Activated T-helper 17 cell treated with anti-CD3 and anti-CD28 coated beads, Interleukin-2, amount 50 U/mL, for 72 hours (primary cell): ENCODE measurements at regions not wholly inside any gene's neighbourhood (a gene's known extent, or its start where the extent isn't known, plus 50 kb on each side); places are given as distances from the start of the nearest gene placed in this dataset.

Experiments
- ATAC-seq: fragments of 150-1000 bp; cut with Tn5 transposase; replicated peaks from 2 replicates; pipeline ENCODE4 v1.10.0; 2021; ENCODE audit warnings: mild to moderate bottlenecking, moderate library complexity
- H3K27ac Mint-ChIP-seq: one replicate; pipeline ENCODE4 v1.8.0; 2022; ENCODE audit warnings: mixed read lengths
- H3K27me3 Mint-ChIP-seq: one replicate; pipeline ENCODE4 v1.8.0; 2022; ENCODE audit warnings: mixed read lengths
- H3K36me3 Mint-ChIP-seq: one replicate; pipeline ENCODE4 v1.8.0; 2022; ENCODE audit warnings: low read depth, mild to moderate bottlenecking, mixed read lengths
- H3K4me1 Mint-ChIP-seq: one replicate; pipeline ENCODE4 v1.8.0; 2022; ENCODE audit warnings: mixed read lengths
- H3K4me3 Mint-ChIP-seq: one replicate; pipeline ENCODE4 v1.8.0; 2022; ENCODE audit warnings: mild to moderate bottlenecking, mixed read lengths
- H3K9me3 Mint-ChIP-seq: one replicate; pipeline ENCODE4 v1.8.0; 2022; ENCODE audit warnings: mixed read lengths

DNA sequence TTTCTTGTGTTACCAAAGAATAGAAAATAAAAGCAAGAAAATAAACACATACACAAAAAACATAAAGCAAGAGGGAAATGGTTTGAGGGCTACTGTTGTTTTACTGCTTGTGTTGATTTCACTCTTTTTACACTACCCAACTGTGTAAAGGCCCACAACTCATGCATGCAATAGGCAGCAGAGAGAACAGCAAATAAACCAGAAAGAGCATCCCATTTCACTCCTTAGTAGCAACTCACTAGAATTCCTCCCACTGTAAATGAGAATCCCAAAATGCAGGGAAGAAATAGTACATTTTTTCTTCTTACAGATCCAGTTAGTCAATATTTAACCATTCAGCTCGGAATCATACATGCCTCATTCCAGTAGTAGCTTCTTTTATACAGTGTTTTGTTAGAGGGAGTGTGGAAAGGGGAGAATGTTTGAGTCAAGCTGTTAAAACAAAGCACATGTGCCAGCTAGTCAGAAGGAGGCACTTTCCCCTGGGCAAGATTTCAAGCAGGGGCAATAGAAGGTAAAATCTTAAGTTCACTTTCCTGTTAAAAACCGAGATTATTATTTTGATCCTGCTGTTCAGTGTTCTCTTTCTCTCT, 147.2 kb upstream of the FAM98A start:
- Mint-ChIP-seq H3K4me1 (no peaks in the 10 kb centered on the region), H3K27ac (no peak overlapping the region), H3K4me3 (no peak overlapping the region), H3K36me3 (no peaks in the 10 kb centered on the region), H3K27me3 (peaks cover 25% of the 10 kb centered on the region), H3K9me3 (peaks cover 5% of the 10 kb centered on the region)
- ATAC-seq, result no peak

DNA sequence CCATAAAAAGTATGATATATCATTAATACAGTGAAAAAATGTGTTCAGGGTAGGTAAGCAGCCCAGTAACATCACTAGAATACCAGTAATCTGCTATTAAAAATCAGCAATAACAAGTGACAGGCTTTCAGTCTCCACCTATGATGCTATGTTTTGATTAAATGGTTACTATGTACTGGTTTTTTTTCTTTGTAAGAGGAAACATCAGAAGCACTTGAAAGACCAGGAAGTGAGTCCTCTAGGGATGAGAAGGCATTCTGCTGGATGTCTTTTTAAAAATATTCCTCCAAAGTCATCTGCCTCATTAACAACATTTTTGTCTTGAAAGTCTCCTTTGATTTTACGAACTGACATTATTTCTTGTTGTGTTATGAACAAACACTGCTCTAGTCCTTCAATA, 136.0 kb upstream of the FAM98A start:
- no peaks in the 10 kb centered on the region for H3K4me1 Mint-ChIP-seq
- no peak overlapping the region for H3K4me3 Mint-ChIP-seq
- no peak for ATAC-seq
- no peaks in the 10 kb centered on the region for H3K9me3 Mint-ChIP-seq
- no peak overlapping the region for H3K27ac Mint-ChIP-seq
- no peaks in the 10 kb centered on the region for H3K27me3 Mint-ChIP-seq
- H3K36me3 Mint-ChIP-seq, result no peaks in the 10 kb centered on the region

DNA sequence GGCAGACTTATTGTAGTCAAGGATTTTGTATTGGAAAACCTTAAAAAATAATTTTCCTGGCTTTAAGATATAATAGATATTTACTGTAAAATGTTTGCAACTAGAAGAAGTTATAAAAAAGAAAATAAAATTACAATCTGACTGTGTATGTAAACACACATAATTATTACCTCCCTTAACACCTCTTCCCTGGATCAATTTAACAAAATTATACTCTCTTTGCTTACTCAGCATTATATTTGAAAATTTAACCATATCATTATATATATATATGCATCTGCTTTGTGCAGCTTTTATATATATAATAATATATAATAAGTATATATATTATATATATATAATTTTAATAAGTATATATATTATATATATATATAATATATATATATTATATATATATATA, 131.7 kb upstream of the FAM98A start:
- ATAC-seq, result no peak
- Mint-ChIP-seq H3K4me3 (no peak overlapping the region), H3K27ac (no peak overlapping the region), H3K9me3 (peaks cover 3% of the 10 kb centered on the region), H3K4me1 (no peaks in the 10 kb centered on the region), H3K36me3 (no peaks in the 10 kb centered on the region), H3K27me3 (peaks cover 3% of the 10 kb centered on the region)

DNA sequence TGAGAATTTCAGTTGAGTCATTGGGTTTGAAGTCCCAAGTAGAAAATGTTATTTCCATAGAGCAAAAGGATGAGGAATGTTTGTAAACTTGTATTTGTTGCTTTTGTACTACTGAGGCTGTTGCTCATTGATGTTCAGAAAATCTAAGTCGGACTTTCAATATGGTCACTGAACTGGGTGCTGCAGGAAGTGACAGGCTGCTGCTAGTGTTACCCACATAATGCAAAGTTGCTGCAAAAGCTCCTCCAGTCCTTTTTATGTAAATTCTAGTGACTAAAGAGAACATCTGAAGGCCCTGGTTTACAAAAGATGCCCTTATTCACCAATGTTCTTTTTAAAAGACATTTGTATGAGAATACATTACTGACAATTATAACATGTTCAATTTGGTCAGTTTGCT, 131.1 kb upstream of the FAM98A start:
- H3K27me3 Mint-ChIP-seq, result peaks cover 3% of the 10 kb centered on the region
- H3K9me3 Mint-ChIP-seq, result peaks cover 3% of the 10 kb centered on the region
- ATAC-seq, result no peak
- no peaks in the 10 kb centered on the region for H3K4me1 Mint-ChIP-seq
- H3K36me3 Mint-ChIP-seq, result no peaks in the 10 kb centered on the region
- no peak overlapping the region for H3K27ac Mint-ChIP-seq
- H3K4me3 Mint-ChIP-seq, result no peak overlapping the region

- H3K9me3 Mint-ChIP-seq, result peaks cover 3% of the 10 kb centered on the region
- H3K4me3 Mint-ChIP-seq, result no peak overlapping the region
- H3K27me3 Mint-ChIP-seq, result peaks cover 3% of the 10 kb centered on the region
- no peaks in the 10 kb centered on the region for H3K36me3 Mint-ChIP-seq
- no peaks in the 10 kb centered on the region for H3K4me1 Mint-ChIP-seq
- ATAC-seq, result peak; percentile 6
- no peak overlapping the region for H3K27ac Mint-ChIP-seq
Measured at GRCh38 chr2:33729353-33729752, 130.3 kb upstream of the FAM98A start.

- no peaks in the 10 kb centered on the region for H3K4me1 Mint-ChIP-seq
- no peak overlapping the region for H3K27ac Mint-ChIP-seq
- no peak for ATAC-seq
- H3K4me3 Mint-ChIP-seq, result no peak overlapping the region
- H3K9me3 Mint-ChIP-seq, result peaks cover 3% of the 10 kb centered on the region
- H3K36me3 Mint-ChIP-seq, result no peaks in the 10 kb centered on the region
- peaks cover 6% of the 10 kb centered on the region for H3K27me3 Mint-ChIP-seq
Measured at GRCh38 chr2:33728106-33728505, 129.0 kb upstream of the FAM98A start.

GRCh38 chr2:33727361-33728032, 128.4 kb upstream of the FAM98A start:
- Mint-ChIP-seq H3K4me3 (no peak overlapping the region), H3K4me1 (no peaks in the 10 kb centered on the region), H3K36me3 (no peaks in the 10 kb centered on the region), H3K27ac (no peak overlapping the region), H3K27me3 (peaks cover 7% of the 10 kb centered on the region), H3K9me3 (peaks cover 3% of the 10 kb centered on the region)
- ATAC-seq, result no peak

- H3K27me3 Mint-ChIP-seq, result peaks cover 7% of the 10 kb centered on the region
- H3K4me1 Mint-ChIP-seq, result no peaks in the 10 kb centered on the region
- no peak overlapping the region for H3K4me3 Mint-ChIP-seq
- no peak for ATAC-seq
- H3K9me3 Mint-ChIP-seq, result peaks cover 3% of the 10 kb centered on the region
- no peaks in the 10 kb centered on the region for H3K36me3 Mint-ChIP-seq
- no peak overlapping the region for H3K27ac Mint-ChIP-seq
Measured at GRCh38 chr2:33726415-33726814, 127.3 kb upstream of the FAM98A start.

DNA sequence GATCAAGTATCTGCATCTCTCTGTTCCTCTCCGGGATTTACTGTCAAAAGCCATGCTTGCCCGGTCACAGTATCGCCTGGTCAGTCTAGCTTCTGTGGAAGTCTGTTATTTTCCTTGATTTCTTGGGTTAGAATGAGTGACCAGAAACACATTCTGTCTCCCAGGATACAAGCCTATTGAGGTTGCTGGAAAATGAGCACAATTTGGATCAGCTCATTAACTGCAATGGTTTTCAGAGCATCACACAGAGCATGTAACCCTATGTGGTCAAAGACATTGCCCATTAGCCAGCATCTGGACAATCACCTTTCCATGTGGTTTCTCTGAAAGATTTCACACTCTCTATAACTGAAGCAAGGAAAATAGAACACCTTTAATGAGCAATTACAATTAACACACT, 124.2 kb upstream of the FAM98A start:
- H3K36me3 Mint-ChIP-seq, result no peaks in the 10 kb centered on the region
- H3K4me3 Mint-ChIP-seq, result no peak overlapping the region
- H3K9me3 Mint-ChIP-seq, result peaks cover 3% of the 10 kb centered on the region
- H3K4me1 Mint-ChIP-seq, result no peaks in the 10 kb centered on the region
- no peak overlapping the region for H3K27ac Mint-ChIP-seq
- H3K27me3 Mint-ChIP-seq, result peaks cover 10% of the 10 kb centered on the region
- no peak for ATAC-seq

DNA sequence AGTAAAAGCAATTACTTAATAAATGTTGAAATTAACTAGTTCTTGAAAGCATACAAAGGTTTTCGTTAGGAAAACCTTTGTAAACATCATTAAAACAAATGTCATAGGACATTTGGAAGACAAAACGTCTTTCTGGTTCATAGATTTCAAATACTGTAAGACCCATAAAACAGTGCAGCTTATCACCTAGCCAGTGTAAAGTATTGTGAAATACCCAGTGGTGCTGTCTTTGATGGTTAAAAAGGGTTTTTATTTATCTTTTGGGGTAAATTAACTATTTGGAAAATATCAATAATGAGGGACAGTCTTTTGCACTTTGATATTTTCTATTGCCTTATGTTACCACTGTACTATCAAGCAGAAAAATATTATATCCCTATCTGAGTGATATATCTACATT, 120.0 kb upstream of the FAM98A start:
- H3K4me3 Mint-ChIP-seq, result no peak overlapping the region
- H3K27me3 Mint-ChIP-seq, result peaks cover 19% of the 10 kb centered on the region
- H3K4me1 Mint-ChIP-seq, result no peaks in the 10 kb centered on the region
- no peaks in the 10 kb centered on the region for H3K9me3 Mint-ChIP-seq
- no peak overlapping the region for H3K27ac Mint-ChIP-seq
- no peak for ATAC-seq
- no peaks in the 10 kb centered on the region for H3K36me3 Mint-ChIP-seq

- no peak overlapping the region for H3K27ac Mint-ChIP-seq
- H3K9me3 Mint-ChIP-seq, result no peaks in the 10 kb centered on the region
- no peak overlapping the region for H3K4me3 Mint-ChIP-seq
- H3K4me1 Mint-ChIP-seq, result no peaks in the 10 kb centered on the region
- no peak for ATAC-seq
- peaks cover 8% of the 10 kb centered on the region for H3K27me3 Mint-ChIP-seq
- H3K36me3 Mint-ChIP-seq, result no peaks in the 10 kb centered on the region
Measured at GRCh38 chr2:33712674-33713073, 113.6 kb upstream of the FAM98A start.

DNA sequence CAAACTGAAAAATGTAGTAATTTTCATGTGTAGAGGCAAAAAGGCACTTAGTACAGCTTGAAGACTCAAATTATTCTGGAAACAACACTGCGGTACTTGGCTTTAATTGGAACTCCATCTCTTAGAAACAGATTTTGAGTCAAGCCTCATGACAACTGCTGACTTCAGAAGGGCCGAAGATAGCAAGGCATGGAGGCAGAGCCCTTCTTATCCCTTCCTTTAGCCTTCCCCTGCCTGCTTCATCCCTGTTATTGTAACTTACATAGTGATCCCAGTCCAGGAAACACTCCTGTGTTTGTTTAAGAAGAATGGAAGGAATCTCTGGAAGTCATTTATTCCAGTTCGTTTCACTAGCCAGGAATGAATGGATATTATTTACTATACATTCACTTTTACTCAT, 110.9 kb upstream of the FAM98A start:
- ATAC-seq, result no peak
- Mint-ChIP-seq H3K27ac (no peak overlapping the region), H3K36me3 (no peaks in the 10 kb centered on the region), H3K27me3 (no peaks in the 10 kb centered on the region), H3K4me3 (no peak overlapping the region), H3K9me3 (no peaks in the 10 kb centered on the region), H3K4me1 (no peaks in the 10 kb centered on the region)

GRCh38 chr2:33707312-33707711, 108.2 kb upstream of the FAM98A start:
- Mint-ChIP-seq H3K27ac (no peak overlapping the region), H3K36me3 (no peaks in the 10 kb centered on the region), H3K27me3 (no peaks in the 10 kb centered on the region), H3K9me3 (no peaks in the 10 kb centered on the region), H3K4me3 (no peak overlapping the region), H3K4me1 (no peaks in the 10 kb centered on the region)
- ATAC-seq, result no peak

- no peak overlapping the region for H3K27ac Mint-ChIP-seq
- H3K4me1 Mint-ChIP-seq, result no peaks in the 10 kb centered on the region
- ATAC-seq, result no peak
- H3K9me3 Mint-ChIP-seq, result no peaks in the 10 kb centered on the region
- no peak overlapping the region for H3K4me3 Mint-ChIP-seq
- H3K36me3 Mint-ChIP-seq, result no peaks in the 10 kb centered on the region
- H3K27me3 Mint-ChIP-seq, result no peaks in the 10 kb centered on the region
Measured at GRCh38 chr2:33706410-33706809, 107.3 kb upstream of the FAM98A start.

- no peak for ATAC-seq
- no peak overlapping the region for H3K4me3 Mint-ChIP-seq
- H3K27me3 Mint-ChIP-seq, result no peaks in the 10 kb centered on the region
- no peaks in the 10 kb centered on the region for H3K36me3 Mint-ChIP-seq
- H3K4me1 Mint-ChIP-seq, result no peaks in the 10 kb centered on the region
- H3K27ac Mint-ChIP-seq, result no peak overlapping the region
- H3K9me3 Mint-ChIP-seq, result no peaks in the 10 kb centered on the region
Measured at GRCh38 chr2:33704406-33704855, 105.3 kb upstream of the FAM98A start.
